ENCODE measurements at regions not wholly inside any gene's neighbourhood (a gene's known extent, or its start where the extent isn't known, plus 50 kb on each side); places are given as distances from the start of the nearest gene placed in this dataset.

DNA sequence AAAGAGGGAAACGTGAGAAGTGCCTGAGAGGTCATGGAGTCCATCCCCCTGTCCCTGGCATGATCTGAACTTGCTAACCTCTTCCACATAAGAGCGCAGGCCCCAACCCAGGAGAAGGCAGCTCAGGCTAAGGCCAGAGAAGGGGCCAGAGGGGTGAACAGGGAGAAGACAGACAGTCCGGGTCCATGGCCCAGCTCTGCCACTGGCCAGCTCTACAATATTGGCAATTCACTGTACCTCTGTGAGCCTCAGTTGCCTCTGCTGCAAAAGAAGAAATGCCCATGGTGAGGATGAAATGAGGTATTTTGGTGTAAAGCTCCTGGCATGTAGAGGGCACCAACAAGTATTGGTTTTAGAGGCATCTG is 72.3 kb downstream of the CAMK2N1 start:
- TF ChIP-seq, protein P1, sequence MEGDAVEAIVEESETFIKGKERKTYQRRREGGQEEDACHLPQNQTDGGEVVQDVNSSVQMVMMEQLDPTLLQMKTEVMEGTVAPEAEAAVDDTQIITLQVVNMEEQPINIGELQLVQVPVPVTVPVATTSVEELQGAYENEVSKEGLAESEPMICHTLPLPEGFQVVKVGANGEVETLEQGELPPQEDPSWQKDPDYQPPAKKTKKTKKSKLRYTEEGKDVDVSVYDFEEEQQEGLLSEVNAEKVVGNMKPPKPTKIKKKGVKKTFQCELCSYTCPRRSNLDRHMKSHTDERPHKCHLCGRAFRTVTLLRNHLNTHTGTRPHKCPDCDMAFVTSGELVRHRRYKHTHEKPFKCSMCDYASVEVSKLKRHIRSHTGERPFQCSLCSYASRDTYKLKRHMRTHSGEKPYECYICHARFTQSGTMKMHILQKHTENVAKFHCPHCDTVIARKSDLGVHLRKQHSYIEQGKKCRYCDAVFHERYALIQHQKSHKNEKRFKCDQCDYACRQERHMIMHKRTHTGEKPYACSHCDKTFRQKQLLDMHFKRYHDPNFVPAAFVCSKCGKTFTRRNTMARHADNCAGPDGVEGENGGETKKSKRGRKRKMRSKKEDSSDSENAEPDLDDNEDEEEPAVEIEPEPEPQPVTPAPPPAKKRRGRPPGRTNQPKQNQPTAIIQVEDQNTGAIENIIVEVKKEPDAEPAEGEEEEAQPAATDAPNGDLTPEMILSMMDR (IDR thresholded peaks at IDR 0.05), result no peak
- no peak for TF ChIP-seq POLR2A (IDR thresholded peaks at IDR 0.05)
